ENCODE measurements at regions not wholly inside any gene's neighbourhood (a gene's known extent, or its start where the extent isn't known, plus 50 kb on each side); places are given as distances from the start of the nearest gene placed in this dataset.
"Not testable (repeated sequence)": the region's sequence is repeated elsewhere in the genome, so short reads cannot be mapped to it uniquely, and the experiment has no call there.

DNA sequence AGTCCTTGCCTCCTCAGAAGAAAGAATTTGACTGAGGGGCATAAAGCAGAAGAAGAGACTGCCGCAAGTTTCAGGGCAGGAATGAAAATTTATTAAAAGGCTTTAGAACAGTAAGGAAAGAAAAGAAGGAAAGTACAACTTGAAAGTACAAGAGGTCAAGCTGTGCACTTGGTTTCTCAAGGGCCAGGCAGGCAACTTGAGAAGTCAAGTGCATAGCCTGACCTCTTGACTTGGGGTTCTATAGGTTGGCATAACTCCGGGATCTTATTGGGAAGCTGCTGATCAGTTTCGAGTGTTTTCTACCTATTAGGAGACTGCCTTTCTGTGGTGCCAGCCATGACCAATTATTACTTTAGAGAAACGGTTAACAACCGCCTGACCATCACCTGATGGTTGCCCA, 237.0 kb upstream of the RGS17 start:
- TF ChIP-seq, protein P1, sequence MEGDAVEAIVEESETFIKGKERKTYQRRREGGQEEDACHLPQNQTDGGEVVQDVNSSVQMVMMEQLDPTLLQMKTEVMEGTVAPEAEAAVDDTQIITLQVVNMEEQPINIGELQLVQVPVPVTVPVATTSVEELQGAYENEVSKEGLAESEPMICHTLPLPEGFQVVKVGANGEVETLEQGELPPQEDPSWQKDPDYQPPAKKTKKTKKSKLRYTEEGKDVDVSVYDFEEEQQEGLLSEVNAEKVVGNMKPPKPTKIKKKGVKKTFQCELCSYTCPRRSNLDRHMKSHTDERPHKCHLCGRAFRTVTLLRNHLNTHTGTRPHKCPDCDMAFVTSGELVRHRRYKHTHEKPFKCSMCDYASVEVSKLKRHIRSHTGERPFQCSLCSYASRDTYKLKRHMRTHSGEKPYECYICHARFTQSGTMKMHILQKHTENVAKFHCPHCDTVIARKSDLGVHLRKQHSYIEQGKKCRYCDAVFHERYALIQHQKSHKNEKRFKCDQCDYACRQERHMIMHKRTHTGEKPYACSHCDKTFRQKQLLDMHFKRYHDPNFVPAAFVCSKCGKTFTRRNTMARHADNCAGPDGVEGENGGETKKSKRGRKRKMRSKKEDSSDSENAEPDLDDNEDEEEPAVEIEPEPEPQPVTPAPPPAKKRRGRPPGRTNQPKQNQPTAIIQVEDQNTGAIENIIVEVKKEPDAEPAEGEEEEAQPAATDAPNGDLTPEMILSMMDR (conservative IDR thresholded peaks at IDR 0.05; ENCODE audit: low read length) = no peak
- no peak for DNase-seq (ENCODE audit: low read depth)

DNA sequence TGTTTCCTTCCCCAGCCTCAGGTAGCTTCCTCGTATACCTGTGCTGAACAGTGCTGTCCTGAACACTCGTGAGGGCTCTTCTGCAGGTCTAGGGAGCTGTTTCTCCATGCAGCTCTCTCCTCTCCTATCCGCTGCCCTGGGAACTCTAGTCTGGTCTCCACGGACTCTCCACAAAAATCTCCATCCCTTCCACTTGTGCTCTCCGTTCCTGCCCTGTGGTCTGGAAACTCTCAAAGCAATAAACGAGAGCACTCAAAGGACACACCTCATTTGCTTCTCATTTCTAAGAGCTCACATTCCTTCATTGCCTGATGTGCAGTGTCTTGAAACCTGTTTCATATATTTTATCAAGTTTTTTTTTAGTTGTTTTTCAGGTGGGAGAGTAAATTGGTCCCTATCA, 235.9 kb upstream of the RGS17 start:
- no peak for DNase-seq (ENCODE audit: low read depth)
- TF ChIP-seq, protein P1 (conservative IDR thresholded peaks at IDR 0.05; ENCODE audit: low read length) = no peak
- H3K4me3 ChIP-seq (ENCODE audit: low read length) = no peak overlapping the region

More for the DNA sequence above, 237.0 kb upstream of the RGS17 start:
- no peak overlapping the region for H3K4me3 ChIP-seq (ENCODE audit: low read length)

DNA sequence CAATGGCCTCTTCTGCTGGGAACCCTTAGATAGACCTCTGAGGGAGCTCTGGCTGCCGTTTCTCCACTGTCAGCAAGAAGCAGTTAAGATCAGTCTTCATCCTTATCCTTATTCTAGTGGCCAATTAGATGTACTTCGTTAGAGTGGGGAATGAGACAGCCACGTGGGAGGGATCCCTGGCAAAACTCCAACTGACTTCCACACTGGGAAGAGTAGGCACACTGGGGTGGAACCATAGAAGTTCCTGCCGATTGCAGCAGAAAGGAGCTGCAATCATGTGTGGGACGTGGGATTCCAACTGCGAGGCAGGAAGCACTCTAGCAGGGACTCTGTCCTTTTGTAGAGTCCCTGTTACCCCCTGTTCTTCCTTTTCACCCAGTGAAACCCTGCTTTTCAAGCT, 226.3 kb upstream of the RGS17 start:
- no peak overlapping the region for H3K4me3 ChIP-seq (ENCODE audit: low read length)
- TF ChIP-seq, protein P1 (conservative IDR thresholded peaks at IDR 0.05; ENCODE audit: low read length) = no peak
- no peak for DNase-seq (ENCODE audit: low read depth)

DNA sequence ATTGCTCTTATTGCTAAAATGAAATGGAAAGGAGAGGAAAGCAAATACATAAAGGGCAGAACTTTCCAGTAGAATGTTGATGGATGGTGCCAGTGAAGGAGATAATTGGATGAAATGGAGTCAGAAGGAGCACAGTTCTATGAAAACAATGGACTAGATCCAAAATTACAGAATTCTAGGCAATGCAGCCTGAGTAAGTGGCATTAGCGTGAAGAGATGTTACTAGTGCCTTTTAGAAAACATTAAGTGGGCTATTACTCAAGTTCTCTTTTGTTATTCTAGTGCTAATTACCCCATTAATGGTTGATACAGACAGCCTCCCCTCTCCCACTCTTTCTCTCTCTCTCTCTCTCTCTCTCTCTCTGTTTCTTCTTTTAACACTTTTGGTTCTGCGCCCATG, 209.5 kb upstream of the RGS17 start:
- no peak overlapping the region for H3K4me3 ChIP-seq (ENCODE audit: low read length)
- TF ChIP-seq, protein P1 (conservative IDR thresholded peaks at IDR 0.05; ENCODE audit: low read length) = no peak
- no peak for DNase-seq (ENCODE audit: low read depth)

DNA sequence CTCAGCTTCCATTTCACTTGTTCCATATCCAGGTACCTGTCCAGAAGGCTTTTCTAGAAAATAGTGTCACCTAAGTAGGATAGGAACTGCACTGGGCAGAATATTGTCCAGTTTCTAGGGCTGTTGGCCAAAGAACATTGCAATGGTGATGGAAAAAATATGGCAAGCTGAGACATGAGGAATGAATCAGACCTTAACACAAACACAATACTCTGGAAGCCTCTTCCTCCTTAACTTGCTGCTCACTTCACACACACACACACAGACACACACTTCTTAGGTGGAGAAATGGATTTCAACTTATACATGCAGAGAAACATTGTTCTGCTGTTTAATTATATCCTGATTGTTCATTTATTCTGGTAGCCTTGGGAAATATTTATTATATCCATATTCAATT, 203.0 kb upstream of the RGS17 start:
- DNase-seq (ENCODE audit: low read depth) = no peak
- TF ChIP-seq, protein P1 (conservative IDR thresholded peaks at IDR 0.05; ENCODE audit: low read length) = no peak
- H3K4me3 ChIP-seq (ENCODE audit: low read length) = no peak overlapping the region

DNA sequence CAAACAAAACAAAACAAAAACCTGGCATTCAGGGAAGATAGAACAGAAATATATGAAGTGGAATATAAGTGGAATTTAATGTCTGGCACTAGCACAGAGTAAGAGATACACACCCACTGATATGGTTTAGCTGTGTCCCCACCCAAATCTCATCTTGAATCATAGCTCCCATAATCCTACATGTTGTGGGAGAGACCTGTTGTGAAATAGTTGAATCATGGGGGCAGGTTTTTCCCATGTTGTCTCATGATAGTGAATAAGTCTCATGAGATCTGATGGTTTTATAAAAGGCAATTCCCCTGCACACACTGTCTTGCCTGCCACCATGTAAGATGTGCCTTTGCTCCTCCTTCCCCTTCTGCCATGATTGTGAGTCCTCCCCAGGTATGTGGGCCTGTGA, 200.1 kb upstream of the RGS17 start:
- not testable (repeated sequence) for DNase-seq (ENCODE audit: low read depth)

DNA sequence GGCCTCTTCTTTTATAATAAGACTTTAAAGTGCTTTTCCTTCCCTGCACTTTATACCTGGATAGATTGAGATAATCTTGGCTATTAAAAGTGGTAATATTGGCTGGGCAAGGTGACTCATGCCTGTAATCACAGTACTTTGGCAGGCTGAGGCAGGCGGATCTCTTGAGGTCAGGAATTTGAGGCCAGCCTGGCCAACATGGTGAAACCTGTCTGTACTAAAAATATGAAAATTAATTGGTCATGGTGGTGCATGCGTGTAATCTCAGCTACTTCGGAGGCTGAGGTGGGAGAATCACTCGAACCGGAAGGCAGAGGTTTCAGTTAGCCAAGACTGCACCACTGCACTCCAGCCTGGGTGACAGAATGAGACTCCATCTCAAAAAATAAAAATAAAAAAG, 197.1 kb upstream of the RGS17 start:
- TF ChIP-seq, protein P1 (conservative IDR thresholded peaks at IDR 0.05; ENCODE audit: low read length) = no peak
- no peak for DNase-seq (ENCODE audit: low read depth)
- no peak overlapping the region for H3K4me3 ChIP-seq (ENCODE audit: low read length)

More for the DNA sequence above, 200.1 kb upstream of the RGS17 start:
- H3K4me3 ChIP-seq (ENCODE audit: low read length) = not testable (repeated sequence)

DNA sequence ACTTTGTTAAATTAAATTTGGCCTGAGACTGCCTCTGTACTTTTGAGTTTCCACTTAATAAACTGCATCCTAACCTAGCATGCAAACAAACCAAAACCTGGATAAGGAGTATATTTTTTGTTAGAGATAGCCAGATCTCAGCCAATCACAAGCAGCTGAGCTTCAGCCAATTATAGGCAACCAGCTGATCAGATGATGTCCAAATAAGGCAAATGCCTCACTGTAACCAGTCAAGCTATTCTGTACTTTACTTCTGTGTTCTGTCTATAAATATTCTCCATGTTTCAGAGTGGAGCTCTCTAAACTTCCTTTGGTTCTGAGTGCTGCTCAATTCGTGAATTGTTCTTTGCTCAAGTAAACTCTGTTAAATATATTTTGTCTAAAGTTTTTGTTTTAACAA, 194.6 kb upstream of the RGS17 start:
- no peak overlapping the region for H3K4me3 ChIP-seq (ENCODE audit: low read length)
- TF ChIP-seq, protein P1 (conservative IDR thresholded peaks at IDR 0.05; ENCODE audit: low read length) = no peak
- DNase-seq (ENCODE audit: low read depth) = no peak

All from AG10803 (cell line).